Fibroblast of skin of back (primary cell): ENCODE measurements at regions not wholly inside any gene's neighbourhood (a gene's known extent, or its start where the extent isn't known, plus 50 kb on each side); places are given as distances from the start of the nearest gene placed in this dataset.

Experiments
- DNase-seq: peaks from one replicate; pipeline ENCODE4 v3.0.0-alpha.2; 2013

- DNase-seq = no peak
Observed at GRCh38 chr5:68727931-68728330, 365.9 kb upstream of the SLC30A5 start.

- no peak for DNase-seq
Observed at GRCh38 chr5:68729678-68730077, 364.1 kb upstream of the SLC30A5 start.

- peak; percentile 88 for DNase-seq
Observed at GRCh38 chr5:68730220-68730978, 363.4 kb upstream of the SLC30A5 start.

GRCh38 chr5:68730979-68731654 lies 362.7 kb upstream of the SLC30A5 start:
- DNase-seq = no peak

GRCh38 chr5:68732251-68732650 lies 361.6 kb upstream of the SLC30A5 start:
- peak; percentile 32 for DNase-seq

GRCh38 chr5:68734781-68735180 lies 359.0 kb upstream of the SLC30A5 start:
- DNase-seq = no peak

GRCh38 chr5:68738236-68738635 lies 355.6 kb upstream of the SLC30A5 start:
- DNase-seq = no peak

- DNase-seq = no peak
Observed at GRCh38 chr5:68738841-68739240, 355.0 kb upstream of the SLC30A5 start.

GRCh38 chr5:68739752-68740151 lies 354.1 kb upstream of the SLC30A5 start:
- DNase-seq = no peak

- DNase-seq = no peak
Observed at GRCh38 chr5:68740226-68740910, 353.4 kb upstream of the SLC30A5 start.

- no peak for DNase-seq
Observed at GRCh38 chr5:68744206-68744605, 349.6 kb upstream of the SLC30A5 start.

- peak; percentile 24 for DNase-seq
Observed at GRCh38 chr5:68745448-68745847, 348.4 kb upstream of the SLC30A5 start.

- DNase-seq = no peak
Observed at GRCh38 chr5:68746220-68746619, 347.6 kb upstream of the SLC30A5 start.

GRCh38 chr5:68746643-68747420 lies 347.0 kb upstream of the SLC30A5 start:
- DNase-seq = no peak

- no peak for DNase-seq
Observed at GRCh38 chr5:68747521-68747920, 346.3 kb upstream of the SLC30A5 start.

GRCh38 chr5:68748101-68748500 lies 345.7 kb upstream of the SLC30A5 start:
- no peak for DNase-seq

GRCh38 chr5:68749077-68749476 lies 344.7 kb upstream of the SLC30A5 start:
- DNase-seq = no peak

GRCh38 chr5:68749631-68750030 lies 344.2 kb upstream of the SLC30A5 start:
- DNase-seq = no peak

- no peak for DNase-seq
Observed at GRCh38 chr5:68751661-68752060, 342.2 kb upstream of the SLC30A5 start.

GRCh38 chr5:68754536-68754935 lies 339.3 kb upstream of the SLC30A5 start:
- DNase-seq = no peak

- DNase-seq = no peak
Observed at GRCh38 chr5:68755293-68755692, 338.5 kb upstream of the SLC30A5 start.

- no peak for DNase-seq
Observed at GRCh38 chr5:68757006-68757405, 336.8 kb upstream of the SLC30A5 start.
